Parathyroid adenoma (tissue), 2 donors: ENCODE measurements at regions not wholly inside any gene's neighbourhood (a gene's known extent, or its start where the extent isn't known, plus 50 kb on each side); places are given as distances from the start of the nearest gene placed in this dataset.
"Not testable (repeated sequence)": the region's sequence is repeated elsewhere in the genome, so short reads cannot be mapped to it uniquely, and the experiment has no call there.

ENCODE experiments used
- H2AFZ ChIP-seq: fragments of 300-600 bp; sonication (generic); one replicate; pipeline ENCODE4 v1.7.0; 2017; ENCODE audit warnings: antibody characterized with exemption, mild to moderate bottlenecking
- H3K27ac ChIP-seq: fragments of 300-600 bp; sonication (generic); one replicate; pipeline ENCODE4 v1.7.0; 2017
- H3K27me3 ChIP-seq: fragments of 300-600 bp; sonication (generic); one replicate; pipeline ENCODE4 v1.7.0; 2017; ENCODE audit warnings: low read length; ENCODE audit not compliant: control insufficient read depth, insufficient read depth
- H3K36me3 ChIP-seq: fragments of 300-600 bp; sonication (generic); one replicate; pipeline ENCODE4 v1.7.0; 2017; ENCODE audit warnings: low read length; ENCODE audit not compliant: control insufficient read depth, insufficient read depth
- H3K4me1 ChIP-seq: fragments of 300-600 bp; sonication (generic); one replicate; pipeline ENCODE4 v1.7.0; 2017; ENCODE audit warnings: control low read depth
- H3K4me2 ChIP-seq: fragments of 300-600 bp; sonication (generic); one replicate; pipeline ENCODE4 v1.7.0; 2017; ENCODE audit warnings: low read length
- H3K4me3 ChIP-seq: fragments of 300-600 bp; sonication (generic); one replicate; pipeline ENCODE4 v1.7.0; 2017; ENCODE audit warnings: low read depth, low read length
- H3K79me2 ChIP-seq: fragments of 300-600 bp; sonication (generic); one replicate; pipeline ENCODE4 v1.7.0; 2017; ENCODE audit warnings: control low read depth
- H3K9ac ChIP-seq: fragments of 300-600 bp; sonication (generic); one replicate; pipeline ENCODE4 v1.7.0; 2017; ENCODE audit warnings: mild to moderate bottlenecking
- H3K9me3 ChIP-seq: fragments of 300-600 bp; sonication (generic); one replicate; pipeline ENCODE4 v1.7.0; 2017; ENCODE audit warnings: low read length; ENCODE audit not compliant: control insufficient read depth
- CTCF ChIP-seq: fragments of 300-600 bp; sonication (generic); IDR thresholded peaks from one replicate; pipeline ENCODE4 v1.7.0; 2017; ENCODE audit warnings: antibody characterized with exemption, mild to moderate bottlenecking
- donor health status: primary hyperparathyroidism.

- no peak overlapping the region for H3K27ac ChIP-seq
- no peaks in the 10 kb centered on the region for H3K4me1 ChIP-seq
- no peaks in the 10 kb centered on the region for H3K36me3 ChIP-seq
- H3K27me3 ChIP-seq: no peaks in the 10 kb centered on the region
- no peaks in the 10 kb centered on the region for H3K9me3 ChIP-seq
- H3K4me3 ChIP-seq: no peak overlapping the region
- H3K79me2 ChIP-seq: no peaks in the 10 kb centered on the region
- TF ChIP-seq CTCF: no peak
- no peak overlapping the region for H3K4me2 ChIP-seq
- no peak overlapping the region for H3K9ac ChIP-seq
- no peak overlapping the region for H2AFZ ChIP-seq
These were observed 1842.9 kb upstream of the C9orf72 start for GRCh38 chr9:29416204-29416603.

DNA sequence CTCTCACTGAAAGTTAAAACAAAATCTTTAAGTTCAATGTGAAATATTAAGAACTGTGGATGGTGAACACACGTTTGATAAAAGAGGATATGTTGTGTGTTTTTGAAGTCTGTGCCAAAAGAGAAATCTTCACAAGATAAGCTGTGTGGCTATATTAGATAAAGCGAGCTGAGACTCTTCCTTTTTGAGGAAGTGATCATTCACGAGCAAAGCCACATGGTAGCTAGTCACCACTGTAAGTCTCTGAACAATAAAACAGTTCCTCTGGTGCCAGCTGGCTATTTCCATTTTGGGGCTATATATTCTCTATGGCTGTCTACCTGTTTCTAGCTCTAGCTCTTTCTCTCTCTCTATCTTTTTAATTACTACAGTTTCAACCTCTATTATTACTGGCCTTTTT, 1849.2 kb upstream of the C9orf72 start:
- no peaks in the 10 kb centered on the region for H3K4me1 ChIP-seq
- H3K79me2 ChIP-seq: no peaks in the 10 kb centered on the region
- TF ChIP-seq CTCF: no peak
- H3K36me3 ChIP-seq: no peaks in the 10 kb centered on the region
- no peak overlapping the region for H3K27ac ChIP-seq
- H3K9ac ChIP-seq: no peak overlapping the region
- H3K27me3 ChIP-seq: no peaks in the 10 kb centered on the region
- H2AFZ ChIP-seq: no peak overlapping the region
- no peak overlapping the region for H3K4me3 ChIP-seq
- no peak overlapping the region for H3K4me2 ChIP-seq
- H3K9me3 ChIP-seq: no peaks in the 10 kb centered on the region

DNA sequence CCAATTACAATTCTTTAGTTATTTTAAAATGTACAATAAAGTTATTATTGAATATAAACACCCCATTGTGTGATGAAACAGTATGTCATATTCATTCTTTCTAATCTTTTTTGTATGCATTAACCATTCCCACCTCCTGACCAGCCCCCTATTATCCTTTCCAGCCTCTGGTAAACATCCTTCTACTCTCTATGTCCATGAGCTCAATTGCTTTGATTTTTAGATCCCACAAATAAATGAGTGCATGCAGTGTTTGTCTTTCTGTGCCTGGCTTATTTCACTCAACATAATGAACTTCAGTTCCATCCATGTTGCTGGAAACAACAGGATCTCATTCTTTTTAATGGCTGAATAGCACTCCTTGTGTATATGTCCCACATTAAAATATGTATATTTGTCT, 1858.9 kb upstream of the C9orf72 start:
- no peaks in the 10 kb centered on the region for H3K27me3 ChIP-seq
- no peak overlapping the region for H2AFZ ChIP-seq
- no peaks in the 10 kb centered on the region for H3K4me1 ChIP-seq
- H3K4me3 ChIP-seq: no peak overlapping the region
- no peak overlapping the region for H3K27ac ChIP-seq
- H3K79me2 ChIP-seq: no peaks in the 10 kb centered on the region
- no peak overlapping the region for H3K4me2 ChIP-seq
- no peaks in the 10 kb centered on the region for H3K36me3 ChIP-seq
- no peak overlapping the region for H3K9ac ChIP-seq
- H3K9me3 ChIP-seq: no peaks in the 10 kb centered on the region
- TF ChIP-seq CTCF: no peak

GRCh38 chr9:29432656-29433055, 1859.4 kb upstream of the C9orf72 start:
- H3K36me3 ChIP-seq, H3K9me3 ChIP-seq, H3K27ac ChIP-seq, H3K4me3 ChIP-seq, H3K4me1 ChIP-seq, H3K79me2 ChIP-seq, H3K27me3 ChIP-seq, H3K4me2 ChIP-seq, H2AFZ ChIP-seq, H3K9ac ChIP-seq: not testable (repeated sequence)

DNA sequence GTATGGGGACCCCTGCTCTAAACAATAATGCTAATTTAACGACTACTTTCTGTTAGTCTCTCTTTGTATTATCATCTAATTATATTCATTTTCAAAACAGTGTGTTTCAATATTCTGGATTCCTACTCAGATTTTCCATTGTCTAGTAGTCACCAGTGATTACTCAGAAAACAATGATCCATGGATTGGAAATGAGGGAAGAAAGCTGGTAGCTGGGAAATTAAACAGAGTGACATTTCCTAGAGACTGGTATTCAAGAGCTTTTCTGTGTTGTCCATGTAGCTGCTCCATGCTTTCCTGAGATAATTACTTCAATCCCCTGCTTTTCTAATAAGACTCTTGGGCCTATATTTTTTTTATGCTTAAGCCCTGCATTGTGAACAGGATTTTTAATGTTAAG, 1862.1 kb upstream of the C9orf72 start:
- no peaks in the 10 kb centered on the region for H3K36me3 ChIP-seq
- H3K9me3 ChIP-seq: no peaks in the 10 kb centered on the region
- no peak overlapping the region for H3K4me3 ChIP-seq
- no peak overlapping the region for H3K4me2 ChIP-seq
- no peaks in the 10 kb centered on the region for H3K79me2 ChIP-seq
- no peaks in the 10 kb centered on the region for H3K4me1 ChIP-seq
- no peak for TF ChIP-seq CTCF
- H2AFZ ChIP-seq: no peak overlapping the region
- no peaks in the 10 kb centered on the region for H3K27me3 ChIP-seq
- no peak overlapping the region for H3K27ac ChIP-seq
- H3K9ac ChIP-seq: no peak overlapping the region
